ENCODE measurements at regions not wholly inside any gene's neighbourhood (a gene's known extent, or its start where the extent isn't known, plus 50 kb on each side); places are given as distances from the start of the nearest gene placed in this dataset.

DNA sequence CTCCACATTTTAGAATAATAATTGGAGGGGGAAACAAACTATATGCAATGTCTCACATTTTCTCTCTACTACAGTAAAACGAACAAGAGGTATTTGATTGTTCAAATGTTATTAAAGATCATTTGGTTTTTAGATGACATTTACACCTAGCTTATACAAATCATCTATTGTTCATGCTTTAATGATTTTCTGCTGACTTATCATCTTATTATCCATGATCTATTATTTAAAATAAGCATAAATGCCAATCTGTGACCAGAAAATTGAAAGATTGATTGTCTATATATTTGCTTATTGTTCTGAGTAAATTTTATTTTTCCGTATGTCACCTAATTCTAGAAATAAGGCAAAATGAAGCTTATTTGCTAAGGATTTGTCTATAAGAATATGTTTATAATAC lies 537.2 kb downstream of the KCNJ3 start:
- no peaks in the 10 kb centered on the region for H3K4me1 Mint-ChIP-seq
- no peak overlapping the region for H3K4me3 Mint-ChIP-seq
- ATAC-seq: no peak
- Histone ChIP-seq H3K4me1 (ENCODE audit: control insufficient read depth, insufficient read depth, low read length) (no peaks in the 10 kb centered on the region), H3K27ac (ENCODE audit: low read length) (no peak overlapping the region), H3K27me3 (ENCODE audit: control insufficient read depth, insufficient read depth, low read length) (no peaks in the 10 kb centered on the region), H3K9me3 (ENCODE audit: control insufficient read depth, insufficient read depth, low read length) (no peaks in the 10 kb centered on the region), H3K36me3 (ENCODE audit: control insufficient read depth, insufficient read depth, low read length) (no peaks in the 10 kb centered on the region), H3K4me3 (ENCODE audit: low read length) (no peak overlapping the region)
- no peaks in the 10 kb centered on the region for H3K27me3 Mint-ChIP-seq (ENCODE audit: low read depth in 2 of 2)
- TF ChIP-seq, protein P1, sequence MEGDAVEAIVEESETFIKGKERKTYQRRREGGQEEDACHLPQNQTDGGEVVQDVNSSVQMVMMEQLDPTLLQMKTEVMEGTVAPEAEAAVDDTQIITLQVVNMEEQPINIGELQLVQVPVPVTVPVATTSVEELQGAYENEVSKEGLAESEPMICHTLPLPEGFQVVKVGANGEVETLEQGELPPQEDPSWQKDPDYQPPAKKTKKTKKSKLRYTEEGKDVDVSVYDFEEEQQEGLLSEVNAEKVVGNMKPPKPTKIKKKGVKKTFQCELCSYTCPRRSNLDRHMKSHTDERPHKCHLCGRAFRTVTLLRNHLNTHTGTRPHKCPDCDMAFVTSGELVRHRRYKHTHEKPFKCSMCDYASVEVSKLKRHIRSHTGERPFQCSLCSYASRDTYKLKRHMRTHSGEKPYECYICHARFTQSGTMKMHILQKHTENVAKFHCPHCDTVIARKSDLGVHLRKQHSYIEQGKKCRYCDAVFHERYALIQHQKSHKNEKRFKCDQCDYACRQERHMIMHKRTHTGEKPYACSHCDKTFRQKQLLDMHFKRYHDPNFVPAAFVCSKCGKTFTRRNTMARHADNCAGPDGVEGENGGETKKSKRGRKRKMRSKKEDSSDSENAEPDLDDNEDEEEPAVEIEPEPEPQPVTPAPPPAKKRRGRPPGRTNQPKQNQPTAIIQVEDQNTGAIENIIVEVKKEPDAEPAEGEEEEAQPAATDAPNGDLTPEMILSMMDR (IDR thresholded peaks at IDR 0.05): no peak
- peaks cover 13 to 17% of the 10 kb centered on the region in 2 donors for H3K9me3 Mint-ChIP-seq
- no CpG with 5 or more reads among the region's 2 CpGs for WGBS (ENCODE audit: insufficient coverage)
- intact Hi-C loops (cut with micrococcal nuclease): no loop called here
- DNase-seq: no peak
- H3K27ac Mint-ChIP-seq: no peak overlapping the region
- no peaks in the 10 kb centered on the region for H3K36me3 Mint-ChIP-seq

DNA sequence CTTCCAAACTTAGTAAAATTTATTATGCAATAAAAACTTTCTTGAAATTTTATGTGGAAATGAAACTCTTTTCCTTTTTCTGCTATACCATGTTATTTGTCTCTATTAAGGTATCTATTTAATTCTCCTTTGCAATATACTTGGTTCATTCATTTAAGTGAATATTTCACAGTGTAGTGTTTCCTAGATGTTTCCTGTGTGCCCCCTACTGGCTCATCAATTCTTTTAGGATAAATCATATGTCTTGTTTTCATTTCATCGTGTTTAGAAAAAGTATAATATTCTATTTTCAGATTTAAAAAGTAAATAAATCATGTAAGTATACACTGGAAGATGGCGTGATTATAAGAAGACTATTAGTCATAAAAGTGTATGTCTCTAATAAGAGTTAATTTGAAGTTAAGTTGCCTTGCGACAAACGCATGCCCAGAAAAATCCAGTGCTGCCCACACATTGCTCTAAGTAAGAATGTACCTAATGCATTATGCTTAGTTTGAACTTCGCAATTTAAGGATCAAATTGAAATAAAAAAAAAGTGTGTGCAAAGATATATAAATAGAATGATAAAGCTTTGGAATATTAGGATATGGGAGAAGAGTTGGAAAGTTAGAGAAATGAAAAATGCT lies 525.4 kb downstream of the KCNJ3 start:
- Histone ChIP-seq H3K4me3 (ENCODE audit: low read length) (no peak overlapping the region), H3K36me3 (ENCODE audit: control insufficient read depth, insufficient read depth, low read length) (no peaks in the 10 kb centered on the region), H3K27me3 (ENCODE audit: control insufficient read depth, insufficient read depth, low read length) (no peaks in the 10 kb centered on the region), H3K9me3 (ENCODE audit: control insufficient read depth, insufficient read depth, low read length) (no peaks in the 10 kb centered on the region), H3K4me1 (ENCODE audit: control insufficient read depth, insufficient read depth, low read length) (no peaks in the 10 kb centered on the region), H3K27ac (ENCODE audit: low read length) (no peak overlapping the region)
- H3K36me3 Mint-ChIP-seq: no peaks in the 10 kb centered on the region
- H3K9me3 Mint-ChIP-seq: peaks cover 2 to 9% of the 10 kb centered on the region in 2 donors
- WGBS (ENCODE audit: insufficient coverage): 81% methylated on average over 4 of the region's 5 CpGs
- H3K27me3 Mint-ChIP-seq (ENCODE audit: low read depth in 2 of 2): no peaks in the 10 kb centered on the region
- intact Hi-C loops (cut with micrococcal nuclease): no loop called here
- DNase-seq (no peak), ATAC-seq (no peak)
- no peaks in the 10 kb centered on the region for H3K4me1 Mint-ChIP-seq
- no peak overlapping the region for H3K27ac Mint-ChIP-seq
- H3K4me3 Mint-ChIP-seq: no peak overlapping the region
- TF ChIP-seq, protein P1 (IDR thresholded peaks at IDR 0.05): no peak

DNA sequence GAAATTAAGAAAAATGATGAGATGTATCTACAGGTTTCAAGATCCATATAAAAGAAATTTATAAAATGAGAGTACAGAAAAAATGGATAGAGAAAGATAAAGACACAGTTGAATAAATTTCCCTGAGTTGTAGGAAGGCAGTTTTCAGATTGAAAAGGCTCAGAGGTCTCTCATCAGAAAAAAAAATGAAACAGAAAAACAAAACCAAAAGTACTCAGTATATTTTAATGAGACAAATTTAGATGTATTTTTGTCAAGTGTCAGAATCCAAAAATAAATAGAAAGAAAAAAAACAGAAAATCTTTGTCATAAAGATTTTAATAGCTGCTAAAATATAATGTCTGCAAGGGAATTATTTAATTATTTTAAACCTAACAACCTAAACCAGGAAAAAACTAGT lies 520.5 kb downstream of the KCNJ3 start:
- TF ChIP-seq, protein P1 (IDR thresholded peaks at IDR 0.05): no peak
- Histone ChIP-seq H3K4me3 (ENCODE audit: low read length) (no peak overlapping the region), H3K4me1 (ENCODE audit: control insufficient read depth, insufficient read depth, low read length) (no peaks in the 10 kb centered on the region), H3K27ac (ENCODE audit: low read length) (no peak overlapping the region), H3K36me3 (ENCODE audit: control insufficient read depth, insufficient read depth, low read length) (no peaks in the 10 kb centered on the region), H3K27me3 (ENCODE audit: control insufficient read depth, insufficient read depth, low read length) (no peaks in the 10 kb centered on the region), H3K9me3 (ENCODE audit: control insufficient read depth, insufficient read depth, low read length) (peaks cover 2% of the 10 kb centered on the region)
- intact Hi-C loops (cut with micrococcal nuclease): no loop called here
- Mint-ChIP-seq H3K4me3 (no peak overlapping the region), H3K27me3 (ENCODE audit: low read depth in 2 of 2) (no peaks in the 10 kb centered on the region), H3K27ac (no peak overlapping the region), H3K9me3 (peaks cover 7 to 12% of the 10 kb centered on the region in 2 donors), H3K4me1 (no peaks in the 10 kb centered on the region), H3K36me3 (no peaks in the 10 kb centered on the region)
- DNase-seq: no peak
- no peak for ATAC-seq

DNA sequence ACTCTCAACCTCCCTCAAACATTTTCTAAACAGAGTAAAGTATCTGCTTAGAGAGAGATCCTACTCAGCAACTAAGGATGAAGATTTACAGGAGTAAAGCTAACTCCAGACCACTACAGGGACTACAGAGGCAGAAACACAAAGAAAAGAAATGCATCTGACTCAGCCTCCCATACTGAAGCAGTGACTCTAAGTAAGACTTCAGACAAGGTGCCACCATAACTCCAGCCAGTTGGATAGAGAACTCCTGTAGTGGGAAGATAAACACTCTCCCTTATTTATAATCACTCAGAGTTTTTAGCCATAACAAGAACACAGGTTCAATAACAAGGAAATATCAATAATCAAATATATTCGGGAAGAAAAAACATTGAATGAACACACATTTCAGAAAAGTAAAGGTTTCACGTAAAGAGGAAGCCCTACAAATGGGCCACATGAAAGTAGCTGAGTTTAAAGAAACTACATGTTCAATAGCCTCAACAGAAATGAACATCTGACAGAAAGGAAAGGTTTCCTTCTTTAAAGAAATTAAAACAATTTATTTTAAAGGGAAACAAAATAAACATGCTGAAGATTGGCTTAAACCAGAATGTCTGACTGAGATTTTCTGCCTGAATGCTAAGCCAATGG lies 519.9 kb downstream of the KCNJ3 start:
- Histone ChIP-seq H3K4me1 (ENCODE audit: control insufficient read depth, insufficient read depth, low read length) (no peaks in the 10 kb centered on the region), H3K27ac (ENCODE audit: low read length) (no peak overlapping the region), H3K36me3 (ENCODE audit: control insufficient read depth, insufficient read depth, low read length) (no peaks in the 10 kb centered on the region), H3K9me3 (ENCODE audit: control insufficient read depth, insufficient read depth, low read length) (peaks cover 2% of the 10 kb centered on the region), H3K27me3 (ENCODE audit: control insufficient read depth, insufficient read depth, low read length) (no peaks in the 10 kb centered on the region), H3K4me3 (ENCODE audit: low read length) (no peak overlapping the region)
- no peak for DNase-seq
- Mint-ChIP-seq H3K4me3 (no peak overlapping the region), H3K9me3 (peaks cover 7 to 12% of the 10 kb centered on the region in 2 donors), H3K27ac (no peak overlapping the region), H3K36me3 (no peaks in the 10 kb centered on the region), H3K4me1 (no peaks in the 10 kb centered on the region), H3K27me3 (ENCODE audit: low read depth in 2 of 2) (no peaks in the 10 kb centered on the region)
- ATAC-seq: no peak
- WGBS (ENCODE audit: insufficient coverage): 81% methylated on average over 2 of the region's 2 CpGs
- TF ChIP-seq, protein P1 (IDR thresholded peaks at IDR 0.05): no peak
- intact Hi-C loops (cut with micrococcal nuclease): no loop called here

All from natural killer cell (primary cell).